H1 (cell line): ENCODE measurements at regions not wholly inside any gene's neighbourhood (a gene's known extent, or its start where the extent isn't known, plus 50 kb on each side); places are given as distances from the start of the nearest gene placed in this dataset.

Experiments used
- CTCF ChIA-PET: fragments of 300-600 bp; sonication (Branson Sonifier 250); formaldehyde crosslinking; loops from one replicate; lab custom pipeline; 2021; ENCODE audit not compliant: partially characterized antibody; lab: Charles Lee
- POLR2A ChIA-PET: fragments of 300-600 bp; sonication (Branson Sonifier 250); formaldehyde crosslinking; loops from one replicate; lab custom pipeline; 2021; ENCODE audit warnings: inconsistent platforms; ENCODE audit not compliant: partially characterized antibody; lab: Charles Lee
- DNase-seq, 2 experiments: peaks; one replicate each; pipeline versions ENCODE4 v3.0.0 to v3.0.0-alpha.2; 2010 to 2022; ENCODE audit warnings: low spot score in 2 of 2, low read depth in 1 of 2, mixed read lengths in 1 of 2
- FAIRE-seq: peaks from 2 replicates; lab custom pipeline; 2011; peaks lifted over from hg19 to GRCh38; lab: Jason Lieb, UNC
- H2AFZ ChIP-seq: 2 replicates; pipeline ENCODE4 v1.8.1; 2012; ENCODE audit warnings: low read length, inconsistent platforms
- H2AK5ac ChIP-seq: 2 replicates; pipeline ENCODE4 v1.6.1; 2013; ENCODE audit warnings: low read depth, low read length
- H2BK120ac ChIP-seq: replicated peaks from 2 replicates; pipeline ENCODE3; 2013; ENCODE audit warnings: low read depth, low read length, inconsistent platforms
- H2BK12ac ChIP-seq: 2 replicates; pipeline ENCODE4 v1.6.1; 2013; ENCODE audit warnings: low read depth, low read length
- H2BK15ac ChIP-seq: 2 replicates; pipeline ENCODE4 v1.6.1; 2013; ENCODE audit warnings: low read length
- H2BK20ac ChIP-seq: 2 replicates; pipeline ENCODE4 v1.6.1; 2013; ENCODE audit warnings: low read length
- H2BK5ac ChIP-seq: 2 replicates; pipeline ENCODE4 v1.6.1; 2013; ENCODE audit warnings: low read depth, low read length
- H3K14ac ChIP-seq: 2 replicates; pipeline ENCODE4 v1.6.1; 2013; ENCODE audit warnings: inconsistent platforms; ENCODE audit not compliant: insufficient read length
- H3K18ac ChIP-seq: 2 replicates; pipeline ENCODE4 v1.6.1; 2013; ENCODE audit warnings: low read length; ENCODE audit errors: extremely low read depth
- H3K23ac ChIP-seq: 2 replicates; pipeline ENCODE4 v1.6.1; 2013; ENCODE audit warnings: inconsistent platforms; ENCODE audit not compliant: insufficient read length
- H3K23me2 ChIP-seq: 2 replicates; pipeline ENCODE4 v1.6.1; 2013; ENCODE audit warnings: low read depth, low read length
- H3K27ac ChIP-seq: 2 replicates; pipeline ENCODE4 v1.6.1; 2011; ENCODE audit warnings: low read depth, low read length, inconsistent platforms
- H3K27me3 ChIP-seq, 4 experiments: replicated peaks in 1 of 4; 1 replicate in 1 of 4; 2 replicates in 3 of 4; pipeline versions ENCODE4 v1.6.1 to v1.8.1; 2011 to 2013; ENCODE audit warnings: low read length in 3 of 4, mild to moderate bottlenecking in 3 of 4, inconsistent platforms in 2 of 4, mixed read lengths in 2 of 4, moderate library complexity in 1 of 4; ENCODE audit not compliant: control insufficient read depth in 3 of 4, insufficient read depth in 3 of 4; ENCODE audit errors: extremely low read depth in 1 of 4
- H3K36me3 ChIP-seq, 4 experiments: 2 replicates each; pipeline versions ENCODE4 v1.6.1 to v1.8.1; 2011 to 2013; ENCODE audit warnings: mild to moderate bottlenecking in 4 of 4, low read length in 3 of 4, moderate library complexity in 2 of 4, control low read depth in 1 of 4, inconsistent platforms in 1 of 4; ENCODE audit not compliant: insufficient read depth in 4 of 4, control insufficient read depth in 2 of 4
- H3K4ac ChIP-seq: replicated peaks from 2 replicates; pipeline ENCODE3; 2013; ENCODE audit warnings: low read length, low read depth, mixed read lengths, inconsistent platforms; ENCODE audit not compliant: insufficient read length
- H3K4me1 ChIP-seq, 4 experiments: replicated peaks in 1 of 4; 1 replicate in 1 of 4; 2 replicates in 3 of 4; pipeline versions ENCODE4 v1.6.1 to v1.8.1; 2011 to 2013; ENCODE audit warnings: low read length in 3 of 4, inconsistent platforms in 2 of 4, mixed read lengths in 1 of 4; ENCODE audit not compliant: insufficient read depth in 4 of 4, control insufficient read depth in 3 of 4
- H3K4me2 ChIP-seq, 2 experiments: 2 replicates each; pipeline versions ENCODE4 v1.6.1 to v1.8.1; 2011 to 2013; ENCODE audit warnings: low read depth in 2 of 2, low read length in 2 of 2, control low read depth in 1 of 2, inconsistent platforms in 1 of 2, mild to moderate bottlenecking in 1 of 2; ENCODE audit not compliant: insufficient read depth in 1 of 2
- H3K4me3 ChIP-seq, 4 experiments: fragments of 200-600, 300-600 bp in 1 of 4; sonication (generic), shearing (Covaris generic), sonication (Bioruptor Twin) in 1 of 4; 2 replicates each; pipeline versions ENCODE4 v1.5.1 to v1.8.1; 2011 to 2016; ENCODE audit warnings: low read length in 4 of 4, low read depth in 3 of 4, control low read depth in 2 of 4, inconsistent platforms in 2 of 4, mild to moderate bottlenecking in 2 of 4, mixed read lengths in 1 of 4, moderate library complexity in 1 of 4; ENCODE audit not compliant: insufficient read depth in 2 of 4; ENCODE audit errors: extremely low read depth in 1 of 4
- H3K56ac ChIP-seq: replicated peaks from 2 replicates; pipeline ENCODE3; 2013; ENCODE audit warnings: low read depth, mild to moderate bottlenecking, mixed read lengths, low read length, inconsistent platforms; ENCODE audit not compliant: insufficient read length
- H3K79me1 ChIP-seq: 2 replicates; pipeline ENCODE4 v1.6.1; 2013; ENCODE audit warnings: low read depth, low read length, control low read depth
- H3K79me2 ChIP-seq, 2 experiments: 2 replicates each; pipeline versions ENCODE4 v1.6.1 to v1.8.1; 2012 to 2013; ENCODE audit warnings: low read length in 2 of 2, mild to moderate bottlenecking in 2 of 2, inconsistent platforms in 1 of 2; ENCODE audit not compliant: insufficient read depth in 2 of 2, control insufficient read depth in 1 of 2
- H3K9ac ChIP-seq, 4 experiments: replicated peaks in 1 of 4; 1 replicate in 1 of 4; 2 replicates in 3 of 4; pipeline versions ENCODE4 v1.6.1 to v1.8.1; 2011 to 2013; ENCODE audit warnings: low read depth in 3 of 4, low read length in 3 of 4, control low read depth in 2 of 4, mild to moderate bottlenecking in 2 of 4, moderate library complexity in 2 of 4, inconsistent platforms in 1 of 4; ENCODE audit errors: extremely low read depth in 1 of 4
- H3K9me3 ChIP-seq, 2 experiments: 2 replicates each; pipeline versions ENCODE4 v1.6.1 to v1.8.1; 2012 to 2013; ENCODE audit warnings: mild to moderate bottlenecking in 2 of 2, moderate library complexity in 2 of 2, control low read depth in 1 of 2, inconsistent platforms in 1 of 2, low read depth in 1 of 2, low read length in 1 of 2, mixed read lengths in 1 of 2; ENCODE audit not compliant: insufficient read depth in 2 of 2
- H4K20me1 ChIP-seq, 2 experiments: replicated peaks in 1 of 2; 2 replicates each; pipeline versions ENCODE3 to v1.8.1; 2011 to 2013; ENCODE audit warnings: inconsistent platforms in 2 of 2, low read length in 2 of 2, mild to moderate bottlenecking in 1 of 2; ENCODE audit not compliant: insufficient read depth in 2 of 2, control insufficient read depth in 1 of 2
- H4K5ac ChIP-seq: 2 replicates; pipeline ENCODE4 v1.6.1; 2013; ENCODE audit warnings: low read length, low read depth, mixed read lengths, inconsistent platforms; ENCODE audit not compliant: insufficient read length
- H4K8ac ChIP-seq: 2 replicates; pipeline ENCODE4 v1.8.0; 2013; ENCODE audit warnings: mild to moderate bottlenecking, moderate library complexity, low read length, inconsistent platforms; ENCODE audit not compliant: insufficient read depth; ENCODE audit errors: extremely low read depth
- H4K91ac ChIP-seq: replicated peaks from 2 replicates; pipeline ENCODE3; 2013; ENCODE audit warnings: low read length, mixed read lengths, inconsistent platforms; ENCODE audit not compliant: insufficient read length
- BCL11A ChIP-seq, 2 experiments: IDR thresholded peaks; one replicate each; pipeline ENCODE4 v1.6.1; 2011; ENCODE audit warnings: low read depth in 2 of 2, low read length in 2 of 2, mild to moderate bottlenecking in 2 of 2
- CREB1 ChIP-seq: IDR thresholded peaks from 2 replicates; pipeline ENCODE4 v1.6.1; 2012; ENCODE audit warnings: inconsistent platforms
- GABPA ChIP-seq: IDR thresholded peaks from 2 replicates; pipeline ENCODE4 v1.6.1; 2011; ENCODE audit warnings: mild to moderate bottlenecking, low read length, moderate library complexity, borderline replicate concordance; ENCODE audit not compliant: insufficient read depth
- JUND ChIP-seq: IDR thresholded peaks from 2 replicates; pipeline ENCODE4 v1.6.1; 2011; ENCODE audit warnings: mild to moderate bottlenecking, improper control_type of control experiment, low read length
- MAFK ChIP-seq: IDR thresholded peaks from 2 replicates; pipeline ENCODE4 v1.6.1; 2012; ENCODE audit warnings: low read depth, mild to moderate bottlenecking, improper control_type of control experiment, low read length
- POLR2A ChIP-seq, 2 experiments: IDR thresholded peaks; 1 replicate in 1 of 2; 2 replicates in 1 of 2; pipeline ENCODE4 v1.6.1; 2011; ENCODE audit warnings: low read depth in 2 of 2, low read length in 2 of 2, mild to moderate bottlenecking in 2 of 2; ENCODE audit errors: control extremely low read depth in 1 of 2
- ZNF274 ChIP-seq: IDR thresholded peaks from 2 replicates; pipeline ENCODE4 v1.7.0; 2012; ENCODE audit warnings: low read length, borderline replicate concordance; ENCODE audit errors: extremely low read depth
- WGBS, 2 experiments: shearing (Covaris generic) in 1 of 2; methylation state at CpG; one replicate each; pipeline versions ENCODE4 v1.1.6 to v1.1.7; 2013 to 2015; ENCODE audit warnings: low lambda C conversion rate in 2 of 2, mixed read lengths in 2 of 2, inconsistent platforms in 1 of 2, low coverage in 1 of 2, missing lambda C conversion rate in 1 of 2; ENCODE audit not compliant: insufficient replicate concordance in 2 of 2, insufficient coverage in 1 of 2, insufficient read length in 1 of 2; ENCODE audit errors: extremely low coverage in 1 of 2, missing lambda C conversion rate in 1 of 2; 5-methylcytosine and 5-hydroxymethylcytosine counted together
- TF ChIP-seq, protein P1 (sequence below): IDR thresholded peaks from 2 replicates; pipeline ENCODE4 v1.6.1; 2011; ENCODE audit warnings: low read length, improper control_type of control experiment

DNA sequence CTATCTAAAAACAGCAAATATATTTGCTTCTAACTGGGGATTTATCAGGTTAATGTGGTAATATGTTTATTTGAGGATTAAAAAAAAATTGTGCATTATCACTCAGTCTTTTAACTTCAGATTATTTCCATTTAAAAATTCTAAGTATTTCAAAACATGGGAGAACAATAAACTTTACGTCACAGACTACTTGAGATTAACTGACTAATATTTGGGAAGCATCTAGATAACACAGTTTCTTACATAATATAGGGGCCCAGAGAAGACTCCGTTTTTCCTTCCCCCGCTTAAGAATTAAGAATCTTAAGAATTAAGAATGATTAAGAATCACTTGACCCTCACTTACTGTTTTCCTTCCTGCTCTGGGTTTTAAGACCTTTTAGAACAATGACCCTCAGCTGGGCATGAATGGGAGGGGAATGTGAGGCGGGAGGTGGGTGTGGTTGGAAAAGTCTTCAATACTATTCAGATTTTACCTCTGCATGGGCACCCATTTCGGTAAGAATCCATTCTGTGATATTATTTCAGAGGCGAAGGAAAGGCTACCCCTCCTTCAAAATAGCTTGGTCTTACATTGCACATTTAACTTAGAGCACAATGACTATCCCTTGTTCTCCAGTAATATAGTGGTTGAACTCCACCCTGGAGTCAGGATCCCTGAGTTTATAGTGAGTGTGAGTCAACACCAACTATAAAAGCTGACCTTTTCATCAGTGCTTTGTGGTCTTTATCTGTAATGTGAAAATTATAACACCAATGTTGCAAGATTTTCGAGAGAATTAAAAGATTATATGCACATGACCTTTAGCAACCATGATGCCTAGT lies 821.3 kb downstream of the USP25 start:
- no peak overlapping the region for H4K91ac ChIP-seq
- no peaks in the 10 kb centered on the region for H3K23me2 ChIP-seq
- H3K4ac ChIP-seq, result no peak overlapping the region
- WGBS, 2 experiments, result 80% methylated on average over 7 of the region's 7 CpGs; no CpG with 5 or more reads in 1 of the 2 experiments
- H2BK20ac ChIP-seq, result no peak overlapping the region
- no peak overlapping the region for H3K56ac ChIP-seq
- H3K4me1 ChIP-seq, result peaks cover 0 to 2% (median under 1%) of the 10 kb centered on the region in 4 experiments; a peak in 2 of 7 replicates
- H3K23ac ChIP-seq, result no peak overlapping the region
- POLR2A ChIA-PET, result no interaction called here
- H2BK15ac ChIP-seq, result no peak overlapping the region
- H4K5ac ChIP-seq, result no peak overlapping the region
- no peak overlapping the region for H2AK5ac ChIP-seq
- H3K4me2 ChIP-seq, result no peak overlapping the region
- TF ChIP-seq GABPA (no peak), BCL11A (IDR thresholded peaks at IDR 0.05; ENCODE audit: low read depth in 2 of 2, low read length in 2 of 2) (no peak), CREB1 (no peak), POLR2A (IDR thresholded peaks at IDR 0.05; ENCODE audit: control extremely low read depth in 1 of 2, low read depth in 2 of 2, low read length in 2 of 2) (no peak), JUND (no peak), MAFK (no peak), ZNF274 (no peak)
- TF ChIP-seq, protein P1, sequence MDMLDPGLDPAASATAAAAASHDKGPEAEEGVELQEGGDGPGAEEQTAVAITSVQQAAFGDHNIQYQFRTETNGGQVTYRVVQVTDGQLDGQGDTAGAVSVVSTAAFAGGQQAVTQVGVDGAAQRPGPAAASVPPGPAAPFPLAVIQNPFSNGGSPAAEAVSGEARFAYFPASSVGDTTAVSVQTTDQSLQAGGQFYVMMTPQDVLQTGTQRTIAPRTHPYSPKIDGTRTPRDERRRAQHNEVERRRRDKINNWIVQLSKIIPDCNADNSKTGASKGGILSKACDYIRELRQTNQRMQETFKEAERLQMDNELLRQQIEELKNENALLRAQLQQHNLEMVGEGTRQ, result no peak
- TF ChIP-seq, all 59 proteins: peak for 0
- DNase-seq, result no peak
- Histone ChIP-seq H4K8ac (no peak overlapping the region), H3K18ac (no peak overlapping the region), H3K4me3 (no peak overlapping the region), H3K36me3 (no peaks in the 10 kb centered on the region), H2BK12ac (no peak overlapping the region), H2BK120ac (no peak overlapping the region), H3K79me1 (no peaks in the 10 kb centered on the region), H3K27ac (no peak overlapping the region), H3K14ac (no peak overlapping the region), H4K20me1 (no peaks in the 10 kb centered on the region), H2BK5ac (no peak overlapping the region), H3K27me3 (no peaks in the 10 kb centered on the region), H3K9ac (no peak overlapping the region), H3K79me2 (no peaks in the 10 kb centered on the region), H3K9me3 (no peaks in the 10 kb centered on the region), H2AFZ (peak overlapping the region; percentile 4; the same call in 1 of the 2 replicates)
- FAIRE-seq, result no peak
- CTCF ChIA-PET, result interaction anchor here (0.6 kb wide), 1 partner anchor 483 kb away, joined by 3 read pairs; no protein-coding TSS in a partner anchor
